ENCODE measurements at regions not wholly inside any gene's neighbourhood (a gene's known extent, or its start where the extent isn't known, plus 50 kb on each side); places are given as distances from the start of the nearest gene placed in this dataset.

GRCh38 chr1:54463259-54464030 is 57.3 kb upstream of the SSBP3 start:
- TF ChIP-seq, protein P1, sequence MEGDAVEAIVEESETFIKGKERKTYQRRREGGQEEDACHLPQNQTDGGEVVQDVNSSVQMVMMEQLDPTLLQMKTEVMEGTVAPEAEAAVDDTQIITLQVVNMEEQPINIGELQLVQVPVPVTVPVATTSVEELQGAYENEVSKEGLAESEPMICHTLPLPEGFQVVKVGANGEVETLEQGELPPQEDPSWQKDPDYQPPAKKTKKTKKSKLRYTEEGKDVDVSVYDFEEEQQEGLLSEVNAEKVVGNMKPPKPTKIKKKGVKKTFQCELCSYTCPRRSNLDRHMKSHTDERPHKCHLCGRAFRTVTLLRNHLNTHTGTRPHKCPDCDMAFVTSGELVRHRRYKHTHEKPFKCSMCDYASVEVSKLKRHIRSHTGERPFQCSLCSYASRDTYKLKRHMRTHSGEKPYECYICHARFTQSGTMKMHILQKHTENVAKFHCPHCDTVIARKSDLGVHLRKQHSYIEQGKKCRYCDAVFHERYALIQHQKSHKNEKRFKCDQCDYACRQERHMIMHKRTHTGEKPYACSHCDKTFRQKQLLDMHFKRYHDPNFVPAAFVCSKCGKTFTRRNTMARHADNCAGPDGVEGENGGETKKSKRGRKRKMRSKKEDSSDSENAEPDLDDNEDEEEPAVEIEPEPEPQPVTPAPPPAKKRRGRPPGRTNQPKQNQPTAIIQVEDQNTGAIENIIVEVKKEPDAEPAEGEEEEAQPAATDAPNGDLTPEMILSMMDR (conservative IDR thresholded peaks at IDR 0.05; ENCODE audit: low read depth, low read length), result no peak
- no peak for TF ChIP-seq EZH2 (IDR thresholded peaks at IDR 0.05; ENCODE audit: low read length, unreplicated experiment)

All from PC-3 (cell line).